ENCODE measurements at regions not wholly inside any gene's neighbourhood (a gene's known extent, or its start where the extent isn't known, plus 50 kb on each side); places are given as distances from the start of the nearest gene placed in this dataset.

- Histone ChIP-seq H3K27me3 (no peaks in the 10 kb centered on the region), H3K4me3 (no peak overlapping the region), H3K36me3 (no peaks in the 10 kb centered on the region), H3K4me1 (no peaks in the 10 kb centered on the region), H3K9me3 (no peaks in the 10 kb centered on the region), H3K27ac (no peak overlapping the region)
- 46 to 54% methylated on average over 2 of the region's 3 CpGs for WGBS, 2 donors
- TF ChIP-seq CTCF (IDR thresholded peaks at IDR 0.05) = no peak
- TF ChIP-seq POLR2A (IDR thresholded peaks at IDR 0.05) = no peak
- intact Hi-C loops (cut with DNase I) = no loop called here
- DNase-seq = no peak
Measured at GRCh38 chr2:121884078-121884477, 128.6 kb downstream of the TSN start.

GRCh38 chr2:121884511-121884921 is 129.1 kb downstream of the TSN start:
- WGBS, 2 donors = 59 to 74% methylated on average over 3 to 4 of the region's 4 CpGs
- intact Hi-C loops (cut with DNase I) = no loop called here
- Histone ChIP-seq H3K4me3 (no peak overlapping the region), H3K27me3 (no peaks in the 10 kb centered on the region), H3K4me1 (no peaks in the 10 kb centered on the region), H3K36me3 (no peaks in the 10 kb centered on the region), H3K27ac (no peak overlapping the region), H3K9me3 (no peaks in the 10 kb centered on the region)
- DNase-seq = no peak
- TF ChIP-seq POLR2A (IDR thresholded peaks at IDR 0.05) (no peak), CTCF (IDR thresholded peaks at IDR 0.05) (no peak)

GRCh38 chr2:121886059-121886458 is 130.6 kb downstream of the TSN start:
- Histone ChIP-seq H3K9me3 (no peaks in the 10 kb centered on the region), H3K27ac (no peak overlapping the region), H3K4me3 (no peak overlapping the region), H3K4me1 (no peaks in the 10 kb centered on the region), H3K36me3 (no peaks in the 10 kb centered on the region), H3K27me3 (no peaks in the 10 kb centered on the region)
- WGBS, 2 donors = 86 to 94% methylated on average over 4 of the region's 4 CpGs
- intact Hi-C loops (cut with DNase I) = no loop called here
- no peak for DNase-seq
- TF ChIP-seq CTCF (IDR thresholded peaks at IDR 0.05) = no peak
- no peak for TF ChIP-seq POLR2A (IDR thresholded peaks at IDR 0.05)

- Histone ChIP-seq H3K36me3 (no peaks in the 10 kb centered on the region), H3K27me3 (no peaks in the 10 kb centered on the region), H3K4me3 (no peak overlapping the region), H3K4me1 (no peaks in the 10 kb centered on the region), H3K27ac (no peak overlapping the region), H3K9me3 (no peaks in the 10 kb centered on the region)
- TF ChIP-seq CTCF (IDR thresholded peaks at IDR 0.05) = no peak
- no peak for TF ChIP-seq POLR2A (IDR thresholded peaks at IDR 0.05)
- intact Hi-C loops (cut with DNase I) = no loop called here
- WGBS, 2 donors = 73 to 91% methylated on average over 9 to 11 of the region's 16 CpGs
- DNase-seq = no peak
Measured at GRCh38 chr2:121887513-121888188, 132.2 kb downstream of the TSN start.

GRCh38 chr2:121888189-121888557 is 132.7 kb downstream of the TSN start:
- DNase-seq = no peak
- WGBS, 2 donors = 55 to 64% methylated on average over 4 of the region's 5 CpGs
- TF ChIP-seq POLR2A (IDR thresholded peaks at IDR 0.05) (no peak), CTCF (IDR thresholded peaks at IDR 0.05) (peak in 3 of 6 experiments; percentile 26 to 54 (median 28))
- Histone ChIP-seq H3K4me1 (no peaks in the 10 kb centered on the region), H3K4me3 (no peak overlapping the region), H3K36me3 (no peaks in the 10 kb centered on the region), H3K27ac (no peak overlapping the region), H3K27me3 (no peaks in the 10 kb centered on the region), H3K9me3 (no peaks in the 10 kb centered on the region)
- intact Hi-C loops (cut with DNase I) = no loop called here

All from esophagus squamous epithelium (tissue), 5 donors.